Naive thymus-derived CD8-positive, alpha-beta T cell (primary cell): ENCODE measurements at regions not wholly inside any gene's neighbourhood (a gene's known extent, or its start where the extent isn't known, plus 50 kb on each side); places are given as distances from the start of the nearest gene placed in this dataset.
"Not testable (repeated sequence)": the region's sequence is repeated elsewhere in the genome, so short reads cannot be mapped to it uniquely, and the experiment has no call there.

Experiments used
- ATAC-seq, 2 donors: fragments of 150-1000 bp; cut with Tn5 transposase in 1 of 2; sonication (Bioruptor Pico), chemical (Tn5 transposase) in 1 of 2; 1 replicate in 1 of 2; 2 replicates in 1 of 2; pipeline ENCODE4 v1.10.0; 2021; ENCODE audit warnings: mild to moderate bottlenecking in 2 of 2, moderate library complexity in 2 of 2
- POLR2A ChIA-PET: fragments of 350-600 bp; sonication (Branson Sonifier 250); formaldehyde crosslinking; loops from one replicate; lab custom pipeline; 2021; ENCODE audit warnings: antibody characterized with exemption; lab: Charles Lee
- DNase-seq, 10 donors: peaks; one replicate each; pipeline versions ENCODE4 v3.0.0 to v3.0.0-alpha.2; 2020 to 2022
- H3K27ac Mint-ChIP-seq, 10 donors: one replicate each; pipeline ENCODE4 v1.8.0; 2020 to 2022; ENCODE audit warnings: mild to moderate bottlenecking in 10 of 10, mixed read lengths in 10 of 10, moderate library complexity in 4 of 10, inconsistent platforms in 1 of 10
- H3K27me3 Mint-ChIP-seq, 5 donors: one replicate each; pipeline ENCODE4 v1.8.0; 2021 to 2022; ENCODE audit warnings: mixed read lengths in 5 of 5
- H3K36me3 Mint-ChIP-seq, 3 donors: one replicate each; pipeline ENCODE4 v1.8.0; 2020 to 2022; ENCODE audit warnings: mixed read lengths in 3 of 3, mild to moderate bottlenecking in 2 of 3, inconsistent platforms in 1 of 3
- H3K4me1 Mint-ChIP-seq, 4 donors: one replicate each; pipeline ENCODE4 v1.8.0; 2021 to 2022; ENCODE audit warnings: mixed read lengths in 4 of 4
- H3K4me3 Mint-ChIP-seq, 10 donors: one replicate each; pipeline ENCODE4 v1.8.0; 2020 to 2022; ENCODE audit warnings: mild to moderate bottlenecking in 10 of 10, mixed read lengths in 10 of 10, moderate library complexity in 6 of 10, inconsistent platforms in 1 of 10
- H3K9me3 Mint-ChIP-seq, 9 donors: one replicate each; pipeline ENCODE4 v1.8.0; 2020 to 2022; ENCODE audit warnings: mixed read lengths in 9 of 9, mild to moderate bottlenecking in 3 of 9, inconsistent platforms in 1 of 9, moderate library complexity in 1 of 9

DNA sequence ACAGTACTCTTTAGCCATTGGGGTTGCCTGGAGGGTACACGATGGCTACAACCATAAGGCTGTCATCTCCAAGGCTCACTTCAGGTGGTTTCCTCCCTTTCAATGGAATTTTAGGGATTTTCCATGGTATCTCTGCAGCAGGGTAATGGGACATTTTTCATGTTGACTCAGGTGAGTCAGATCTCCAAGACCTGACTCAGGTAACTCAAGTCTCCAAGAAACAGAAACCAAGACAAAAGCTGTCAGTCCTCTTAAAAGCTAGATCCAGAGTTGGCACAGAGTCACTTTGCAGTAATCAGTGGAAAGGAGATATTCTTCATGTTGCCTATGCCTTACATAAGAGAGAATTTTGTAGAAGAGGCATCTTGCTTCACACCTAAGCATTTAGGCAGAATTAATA is 375.8 kb upstream of the ARPP21 start:
- H3K4me3 Mint-ChIP-seq: no peak overlapping the region
- POLR2A ChIA-PET: no interaction called here
- no peak for DNase-seq
- no peak overlapping the region for H3K27ac Mint-ChIP-seq
- no peak for ATAC-seq
- no peaks in the 10 kb centered on the region for H3K4me1 Mint-ChIP-seq
- H3K27me3 Mint-ChIP-seq: no peaks in the 10 kb centered on the region
- H3K9me3 Mint-ChIP-seq: peaks cover 0 to 2% (median 0%) of the 10 kb centered on the region in 9 donors
- H3K36me3 Mint-ChIP-seq: no peaks in the 10 kb centered on the region

DNA sequence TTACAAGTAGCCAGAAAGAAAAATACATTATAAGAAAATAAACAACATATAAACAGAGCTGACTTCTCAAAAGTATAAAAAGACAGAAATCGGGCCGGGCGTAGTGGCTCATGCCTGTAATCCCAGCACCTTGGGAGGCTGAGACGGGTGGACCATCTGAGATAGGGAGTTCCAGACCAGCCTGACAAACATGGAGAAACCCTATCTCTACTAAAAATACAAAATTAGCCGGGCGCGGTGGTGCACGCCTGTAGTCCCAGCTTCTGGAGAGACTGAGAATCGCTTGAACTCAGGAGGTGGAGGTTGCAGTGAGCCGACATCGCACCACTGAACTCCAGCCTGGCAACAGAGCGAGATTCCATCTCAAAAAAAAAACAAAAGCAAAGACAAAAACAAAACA is 373.3 kb upstream of the ARPP21 start:
- H3K36me3 Mint-ChIP-seq, H3K4me1 Mint-ChIP-seq, POLR2A ChIA-PET, DNase-seq, H3K4me3 Mint-ChIP-seq, H3K27ac Mint-ChIP-seq, H3K27me3 Mint-ChIP-seq, ATAC-seq, H3K9me3 Mint-ChIP-seq: not testable (repeated sequence)

DNA sequence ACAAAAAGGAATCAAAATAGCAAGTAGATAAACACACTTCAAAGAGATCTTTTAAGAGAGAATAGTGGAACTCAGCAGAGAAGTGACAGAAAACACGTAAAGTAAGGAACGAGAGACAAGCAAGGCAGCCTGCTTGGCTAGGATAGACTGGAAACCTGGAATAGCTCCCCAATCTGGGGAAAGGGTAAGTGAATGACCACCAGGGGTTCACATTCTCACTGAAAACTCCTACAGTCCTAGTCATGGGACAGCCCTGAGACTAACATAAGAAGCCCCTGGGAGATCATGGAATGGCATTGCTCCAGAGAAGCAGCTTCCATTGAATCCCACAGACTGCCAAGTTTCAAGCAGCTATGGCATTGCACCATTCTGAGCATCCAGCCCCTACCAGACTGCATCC is 363.6 kb upstream of the ARPP21 start:
- DNase-seq (no peak), ATAC-seq (no peak)
- POLR2A ChIA-PET: no interaction called here
- no peak overlapping the region for H3K4me3 Mint-ChIP-seq
- H3K36me3 Mint-ChIP-seq: peaks cover 0 to 8% (median 0%) of the 10 kb centered on the region in 3 donors
- peaks cover 0 to 3% (median 0%) of the 10 kb centered on the region in 5 donors for H3K27me3 Mint-ChIP-seq
- H3K9me3 Mint-ChIP-seq: peaks cover 5 to 28% (median 16%) of the 10 kb centered on the region in 9 donors
- no peak overlapping the region for H3K27ac Mint-ChIP-seq
- H3K4me1 Mint-ChIP-seq: no peaks in the 10 kb centered on the region

DNA sequence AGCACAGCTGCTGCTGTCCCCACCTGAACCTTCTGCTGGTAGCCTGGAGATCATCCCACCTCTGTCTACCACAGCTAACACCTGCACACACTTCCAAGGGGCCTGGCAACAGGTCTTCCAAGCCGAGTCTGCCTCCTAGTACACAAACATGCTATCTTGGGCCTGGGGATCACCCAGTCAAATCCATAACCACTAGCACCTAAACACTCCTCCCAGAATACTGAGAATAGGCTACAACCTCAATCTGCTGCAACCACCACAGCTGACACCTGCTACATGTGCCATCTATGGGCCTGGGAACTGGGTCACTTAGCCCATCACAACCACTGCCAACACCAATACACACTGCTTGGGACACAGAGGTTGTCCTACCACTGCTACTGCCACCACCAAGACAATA is 362.8 kb upstream of the ARPP21 start:
- H3K36me3 Mint-ChIP-seq: peaks cover 0 to 8% (median 0%) of the 10 kb centered on the region in 3 donors
- peaks cover 8 to 28% (median 16%) of the 10 kb centered on the region in 9 donors for H3K9me3 Mint-ChIP-seq

DNA sequence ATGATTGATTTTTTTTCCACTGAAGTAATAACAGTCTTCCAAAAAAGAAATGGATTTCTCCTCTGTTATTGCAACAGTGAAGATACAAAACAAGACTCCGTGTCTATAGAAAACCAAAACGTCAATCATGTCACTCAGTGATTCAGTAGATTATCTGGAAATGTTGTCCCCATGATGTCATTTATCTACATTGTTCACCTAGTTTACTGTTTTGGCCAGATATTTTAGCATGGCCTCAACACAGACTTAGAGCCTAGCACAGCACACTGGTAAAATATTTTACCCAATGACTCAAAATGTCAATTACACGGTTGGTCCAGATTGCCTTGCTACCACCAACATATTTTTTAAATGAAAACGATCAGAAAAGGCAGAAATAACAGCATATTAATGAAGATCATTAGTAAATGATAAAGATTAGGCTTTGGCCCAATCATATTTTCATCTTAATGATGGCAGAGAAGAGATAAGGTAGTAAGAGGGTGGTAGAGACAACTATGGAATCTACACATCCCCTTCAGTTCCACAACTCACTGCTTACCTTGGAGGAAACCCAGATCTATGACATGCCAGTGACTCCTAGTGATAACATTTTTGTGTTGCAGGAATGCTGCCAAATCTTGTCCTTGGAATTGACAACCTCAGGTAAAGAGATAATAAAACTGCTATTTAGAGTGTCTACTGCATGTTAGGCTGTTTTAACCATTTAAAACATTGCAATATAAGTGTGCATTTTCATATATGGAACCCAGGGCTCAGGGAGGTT is 347.7 kb upstream of the ARPP21 start:
- H3K9me3 Mint-ChIP-seq: peaks cover 0 to 17% (median 0%) of the 10 kb centered on the region in 9 donors
- DNase-seq: no peak
- no peak overlapping the region for H3K4me3 Mint-ChIP-seq
- peaks cover 3 to 11% (median 7%) of the 10 kb centered on the region in 4 donors for H3K4me1 Mint-ChIP-seq
- no peak for ATAC-seq
- H3K27me3 Mint-ChIP-seq: peaks cover 0 to 17% (median 7%) of the 10 kb centered on the region in 5 donors
- no peak overlapping the region for H3K27ac Mint-ChIP-seq
- POLR2A ChIA-PET: no interaction called here
- peaks cover 0 to 4% (median 0%) of the 10 kb centered on the region in 3 donors for H3K36me3 Mint-ChIP-seq

More for the DNA sequence above, 362.8 kb upstream of the ARPP21 start:
- H3K4me1 Mint-ChIP-seq: no peaks in the 10 kb centered on the region
- H3K27ac Mint-ChIP-seq: no peak overlapping the region
- no peak overlapping the region for H3K4me3 Mint-ChIP-seq
- ATAC-seq (no peak), DNase-seq (no peak)
- peaks cover 0 to 3% (median 0%) of the 10 kb centered on the region in 5 donors for H3K27me3 Mint-ChIP-seq
- POLR2A ChIA-PET: no interaction called here

DNA sequence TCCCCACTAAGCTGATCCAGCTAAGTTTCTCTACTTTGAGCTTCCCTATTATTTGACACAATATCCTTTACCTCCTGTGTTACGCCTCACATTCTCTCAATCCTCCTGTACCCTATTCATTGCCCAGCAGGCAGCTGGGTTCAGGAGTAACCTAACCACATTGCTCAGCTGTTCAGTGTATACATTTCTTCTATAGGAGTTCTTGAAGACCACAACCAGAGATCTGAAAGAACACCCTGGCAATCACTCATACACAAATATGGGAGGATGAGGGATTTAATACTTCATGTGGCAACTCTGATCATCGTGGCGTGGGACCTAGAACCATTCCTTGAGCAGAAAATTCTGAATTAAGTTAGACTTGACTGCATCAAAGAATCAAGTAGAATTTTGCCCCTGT is 346.8 kb upstream of the ARPP21 start:
- peaks cover 0 to 4% (median 0%) of the 10 kb centered on the region in 3 donors for H3K36me3 Mint-ChIP-seq
- H3K4me3 Mint-ChIP-seq: no peak overlapping the region
- H3K4me1 Mint-ChIP-seq: peaks cover 3 to 12% (median 7%) of the 10 kb centered on the region in 4 donors
- peaks cover 0 to 17% (median 0%) of the 10 kb centered on the region in 9 donors for H3K9me3 Mint-ChIP-seq
- H3K27ac Mint-ChIP-seq: no peak overlapping the region
- H3K27me3 Mint-ChIP-seq: peaks cover 0 to 17% (median 7%) of the 10 kb centered on the region in 5 donors
- ATAC-seq (no peak), DNase-seq (no peak)
- POLR2A ChIA-PET: no interaction called here

DNA sequence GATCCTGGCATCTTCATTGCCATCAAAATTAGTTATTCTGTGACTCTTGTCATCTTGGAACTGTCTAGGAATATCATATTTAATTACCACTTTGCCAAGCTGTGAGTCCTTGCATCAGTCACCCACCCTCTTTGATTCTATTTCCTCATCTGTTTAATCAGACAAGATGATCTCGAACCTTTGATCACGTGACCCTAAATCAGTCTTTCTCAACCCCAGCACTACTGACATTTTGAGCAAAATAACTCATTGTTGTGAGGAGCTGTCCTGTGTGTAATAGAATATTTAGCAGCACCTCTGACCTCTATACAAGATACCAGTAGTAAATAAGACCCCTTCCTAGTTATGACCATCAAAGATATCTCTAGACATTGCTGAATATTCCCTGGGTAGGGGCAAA is 343.4 kb upstream of the ARPP21 start:
- POLR2A ChIA-PET: no interaction called here
- Mint-ChIP-seq H3K27ac (no peak overlapping the region), H3K27me3 (peaks cover 0 to 14% (median 2%) of the 10 kb centered on the region in 5 donors), H3K9me3 (peaks cover 0 to 11% (median 3%) of the 10 kb centered on the region in 9 donors), H3K4me3 (no peak overlapping the region), H3K4me1 (peaks cover 3 to 12% (median 7%) of the 10 kb centered on the region in 4 donors), H3K36me3 (no peaks in the 10 kb centered on the region)
- DNase-seq (no peak), ATAC-seq (no peak)

DNA sequence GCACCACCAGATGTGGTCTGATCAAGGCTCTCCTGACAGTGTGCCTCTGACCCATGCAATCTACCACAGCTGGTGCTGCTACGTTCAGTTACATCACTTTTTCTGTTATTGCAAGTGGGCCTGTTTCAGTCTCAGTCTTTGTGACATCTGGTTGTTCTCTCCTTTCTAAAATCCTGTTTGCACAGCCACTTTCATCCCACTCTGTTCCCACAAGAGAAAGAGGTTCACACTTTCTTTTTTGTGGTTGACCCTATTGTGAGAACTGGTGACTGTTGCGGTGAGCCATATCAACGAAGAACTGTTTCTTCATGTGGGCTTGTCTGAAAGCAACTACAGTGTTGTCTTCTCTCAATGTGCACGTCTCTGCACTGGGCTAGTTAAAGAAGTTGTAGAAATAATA is 342.8 kb upstream of the ARPP21 start:
- POLR2A ChIA-PET: no interaction called here
- Mint-ChIP-seq H3K4me1 (peaks cover 3 to 12% (median 7%) of the 10 kb centered on the region in 4 donors), H3K27ac (no peak overlapping the region), H3K36me3 (no peaks in the 10 kb centered on the region), H3K27me3 (peaks cover 0 to 15% (median 2%) of the 10 kb centered on the region in 5 donors), H3K4me3 (peak overlapping the region in 2 of 10 donors; percentile 12 to 74), H3K9me3 (peaks cover 0 to 11% (median 3%) of the 10 kb centered on the region in 9 donors)
- DNase-seq: peak in 3 of 10 donors; percentile 40 to 55 (median 46)
- peak in 1 of 2 donors; percentile 62 for ATAC-seq

DNA sequence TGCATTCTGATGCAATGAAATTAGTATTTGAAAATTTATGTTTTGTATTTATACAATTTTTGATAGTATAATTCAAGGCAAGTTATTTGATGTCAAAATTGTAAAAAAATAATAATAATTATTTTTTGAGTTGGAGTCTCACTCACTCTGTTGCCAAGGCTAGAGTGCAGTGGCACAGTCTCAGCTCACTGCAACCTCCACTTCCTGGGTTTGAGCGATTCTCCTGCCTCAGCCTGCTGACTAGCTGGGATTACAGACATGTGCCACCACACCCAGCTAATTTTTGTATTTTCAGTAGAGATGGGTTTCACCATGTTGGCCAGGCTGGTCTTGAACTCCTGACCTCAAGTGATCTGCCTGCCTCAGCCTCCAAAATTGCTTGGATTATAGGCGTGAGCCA is 342.4 kb upstream of the ARPP21 start:
- H3K36me3 Mint-ChIP-seq, H3K4me3 Mint-ChIP-seq, H3K27ac Mint-ChIP-seq, ATAC-seq, POLR2A ChIA-PET: not testable (repeated sequence)
- H3K4me1 Mint-ChIP-seq: peaks cover 3 to 12% (median 7%) of the 10 kb centered on the region in 4 donors
- DNase-seq: peak in 1 of 10 donors; percentile 4
- peaks cover 0 to 13% (median 3%) of the 10 kb centered on the region in 9 donors for H3K9me3 Mint-ChIP-seq
- peaks cover 1 to 12% (median 5%) of the 10 kb centered on the region in 5 donors for H3K27me3 Mint-ChIP-seq

DNA sequence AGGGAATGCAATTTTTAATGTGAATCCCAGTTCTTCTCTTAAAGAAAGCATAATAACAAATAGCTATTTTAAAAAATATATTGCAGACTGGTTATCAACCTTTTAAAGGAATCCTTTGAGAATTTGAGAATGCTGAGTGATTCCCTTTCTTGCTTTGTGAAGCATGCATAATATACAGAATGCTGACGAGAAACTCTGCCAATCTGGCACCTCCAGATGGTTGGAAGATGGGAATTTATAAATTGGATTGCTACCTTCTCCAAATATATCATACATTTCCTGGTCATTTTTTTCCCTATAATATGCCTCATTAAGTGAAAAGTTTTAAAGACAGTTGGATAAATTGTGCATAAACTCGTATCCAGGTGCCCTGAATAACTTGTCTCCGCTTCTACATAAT is 333.9 kb upstream of the ARPP21 start:
- H3K4me3 Mint-ChIP-seq: no peak overlapping the region
- H3K27ac Mint-ChIP-seq: no peak overlapping the region
- POLR2A ChIA-PET: no interaction called here

DNA sequence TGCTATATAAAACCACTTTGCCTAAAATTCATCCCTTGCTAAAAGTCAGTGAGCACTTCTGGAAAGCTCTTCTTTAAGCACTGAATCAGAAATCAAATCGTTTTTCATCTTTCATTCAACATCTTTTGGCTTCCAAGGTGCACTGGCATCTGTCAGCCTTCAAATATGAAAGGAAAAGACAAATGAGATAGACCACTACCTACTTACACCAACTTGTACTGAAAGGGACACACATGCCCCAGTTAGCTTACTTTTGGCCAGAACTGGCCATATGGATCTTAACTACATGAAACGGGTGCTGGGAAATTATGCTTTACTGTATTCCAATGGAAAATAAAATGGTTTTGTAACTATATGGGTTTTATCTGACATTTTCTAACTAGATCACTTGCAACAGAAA is 332.0 kb upstream of the ARPP21 start:
- Mint-ChIP-seq H3K36me3 (no peaks in the 10 kb centered on the region), H3K27ac (no peak overlapping the region), H3K4me3 (no peak overlapping the region), H3K27me3 (peaks cover 0 to 22% (median 2%) of the 10 kb centered on the region in 5 donors), H3K9me3 (peaks cover 0 to 4% (median 0%) of the 10 kb centered on the region in 9 donors), H3K4me1 (no peaks in the 10 kb centered on the region)
- DNase-seq (no peak), ATAC-seq (no peak)
- POLR2A ChIA-PET: no interaction called here

More for the DNA sequence above, 333.9 kb upstream of the ARPP21 start:
- Mint-ChIP-seq H3K4me1 (no peaks in the 10 kb centered on the region), H3K9me3 (peaks cover 0 to 8% (median 2%) of the 10 kb centered on the region in 9 donors), H3K36me3 (no peaks in the 10 kb centered on the region), H3K27me3 (peaks cover 3 to 31% (median 4%) of the 10 kb centered on the region in 5 donors)
- no peak for DNase-seq
- no peak for ATAC-seq

DNA sequence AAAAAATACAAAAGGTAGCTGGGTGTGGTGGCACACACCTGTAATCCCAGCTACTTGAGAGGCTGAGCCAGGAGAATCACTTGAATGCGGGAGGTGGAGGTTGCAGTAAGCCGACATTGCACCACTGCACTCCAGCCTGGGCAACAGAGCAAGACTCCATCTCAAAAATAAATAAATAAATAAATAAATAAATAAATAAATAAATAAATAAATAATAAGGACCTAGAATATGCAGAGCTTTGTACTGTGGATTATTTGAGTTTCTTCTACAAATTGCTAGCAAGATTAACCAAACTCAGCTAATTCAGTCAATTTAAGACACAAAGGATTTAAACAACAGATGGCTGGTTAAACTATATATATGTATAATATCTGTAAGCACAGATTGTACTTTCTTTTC is 322.5 kb upstream of the ARPP21 start:
- H3K9me3 Mint-ChIP-seq, H3K4me1 Mint-ChIP-seq, H3K4me3 Mint-ChIP-seq, H3K36me3 Mint-ChIP-seq, DNase-seq, POLR2A ChIA-PET, H3K27ac Mint-ChIP-seq, ATAC-seq, H3K27me3 Mint-ChIP-seq: not testable (repeated sequence)

DNA sequence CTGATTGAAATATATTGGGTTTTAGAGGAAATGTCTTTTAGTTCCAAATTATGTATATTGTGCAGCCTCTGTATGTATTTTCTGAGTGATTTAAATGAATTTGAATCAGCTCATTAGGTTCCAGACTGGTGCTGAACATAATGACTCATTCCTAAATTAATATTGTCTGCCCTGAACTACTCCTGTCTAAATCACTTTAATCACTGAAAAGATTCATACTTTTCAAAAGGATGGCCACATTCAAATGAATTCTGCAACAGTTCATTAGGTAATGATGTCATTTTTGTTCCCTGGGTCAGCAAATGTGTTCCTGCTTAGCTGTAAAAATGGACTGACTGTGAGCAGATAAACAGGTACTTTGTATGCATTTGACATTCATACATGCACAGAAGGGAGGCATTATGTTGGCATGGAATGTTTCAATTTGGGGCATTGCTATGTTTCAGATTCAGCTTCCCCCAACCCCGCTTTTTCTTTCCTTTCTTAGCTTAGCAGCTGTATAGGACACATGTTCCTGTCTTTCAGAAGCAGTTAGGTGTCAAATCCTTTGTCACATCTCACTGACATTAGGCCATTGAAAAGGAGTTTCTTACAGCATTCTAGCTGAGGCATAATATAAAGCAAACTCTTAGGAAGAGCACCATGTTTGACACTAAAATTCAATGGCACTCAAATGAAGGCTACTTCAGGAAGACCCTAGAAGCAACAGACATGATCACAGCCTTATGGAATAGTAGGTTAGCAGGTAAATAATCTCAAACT is 318.5 kb upstream of the ARPP21 start:
- peaks cover 0 to 13% (median 6%) of the 10 kb centered on the region in 9 donors for H3K9me3 Mint-ChIP-seq
- ATAC-seq: no peak
- no peak overlapping the region for H3K4me3 Mint-ChIP-seq
- H3K4me1 Mint-ChIP-seq: no peaks in the 10 kb centered on the region
- no peaks in the 10 kb centered on the region for H3K36me3 Mint-ChIP-seq
- no peak for DNase-seq
- H3K27ac Mint-ChIP-seq: no peak overlapping the region
- POLR2A ChIA-PET: no interaction called here
- H3K27me3 Mint-ChIP-seq: no peaks in the 10 kb centered on the region
